ENCODE measurements at regions not wholly inside any gene's neighbourhood (a gene's known extent, or its start where the extent isn't known, plus 50 kb on each side); places are given as distances from the start of the nearest gene placed in this dataset.

DNA sequence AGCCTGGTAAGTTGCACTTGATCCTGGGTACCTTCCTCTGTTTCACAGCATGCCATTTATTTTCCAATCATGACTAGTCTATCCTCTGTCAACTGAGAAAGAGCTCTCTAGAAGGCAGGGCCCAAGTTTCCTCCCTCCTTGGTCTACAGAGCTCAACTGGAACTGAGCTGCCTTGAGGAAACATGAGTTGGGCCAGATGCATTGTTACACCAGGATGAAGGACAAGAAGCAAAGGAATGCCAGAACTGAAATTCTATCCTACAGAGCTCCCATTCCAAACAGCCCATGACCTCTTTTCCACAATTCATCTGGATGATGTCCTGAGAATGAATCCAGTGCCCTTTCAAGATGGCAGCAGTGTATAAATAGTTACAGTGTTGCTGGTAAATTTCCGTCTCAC is 66.7 kb upstream of the E2F3 start:
- no peaks in the 10 kb centered on the region for H3K9me3 ChIP-seq (ENCODE audit: control insufficient read depth in 1 of 2, insufficient read depth in 1 of 2, low read depth in 1 of 2, low read length in 2 of 2)
- no peaks in the 10 kb centered on the region for H3K79me2 ChIP-seq (ENCODE audit: insufficient read depth, low read length)
- no peaks in the 10 kb centered on the region for H3K27me3 ChIP-seq (ENCODE audit: insufficient read depth, low read length)
- H3K36me3 ChIP-seq (ENCODE audit: control insufficient read depth in 1 of 2, insufficient read depth in 2 of 2, low read length in 2 of 2), result no peaks in the 10 kb centered on the region
- H3K27ac ChIP-seq (ENCODE audit: low read depth, low read length), result no peak overlapping the region
- H3K4me2 ChIP-seq (ENCODE audit: low read length), result no peak overlapping the region
- no peak for DNase-seq (ENCODE audit: low read depth, low spot score)
- TF ChIP-seq FOSL1 (IDR thresholded peaks at IDR 0.05; ENCODE audit: low read depth), result no peak
- TF ChIP-seq CEBPB (IDR thresholded peaks at IDR 0.05; ENCODE audit: low read depth), result no peak
- TF ChIP-seq, protein P1, sequence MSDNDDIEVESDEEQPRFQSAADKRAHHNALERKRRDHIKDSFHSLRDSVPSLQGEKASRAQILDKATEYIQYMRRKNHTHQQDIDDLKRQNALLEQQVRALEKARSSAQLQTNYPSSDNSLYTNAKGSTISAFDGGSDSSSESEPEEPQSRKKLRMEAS (IDR thresholded peaks at IDR 0.05), result no peak
- TF ChIP-seq ZFX (IDR thresholded peaks at IDR 0.05), result no peak
- no peak for TF ChIP-seq TCF7L2 (IDR thresholded peaks at IDR 0.05; ENCODE audit: borderline replicate concordance, extremely low read depth, insufficient read depth, insufficient read length)
- TF ChIP-seq, protein P2, sequence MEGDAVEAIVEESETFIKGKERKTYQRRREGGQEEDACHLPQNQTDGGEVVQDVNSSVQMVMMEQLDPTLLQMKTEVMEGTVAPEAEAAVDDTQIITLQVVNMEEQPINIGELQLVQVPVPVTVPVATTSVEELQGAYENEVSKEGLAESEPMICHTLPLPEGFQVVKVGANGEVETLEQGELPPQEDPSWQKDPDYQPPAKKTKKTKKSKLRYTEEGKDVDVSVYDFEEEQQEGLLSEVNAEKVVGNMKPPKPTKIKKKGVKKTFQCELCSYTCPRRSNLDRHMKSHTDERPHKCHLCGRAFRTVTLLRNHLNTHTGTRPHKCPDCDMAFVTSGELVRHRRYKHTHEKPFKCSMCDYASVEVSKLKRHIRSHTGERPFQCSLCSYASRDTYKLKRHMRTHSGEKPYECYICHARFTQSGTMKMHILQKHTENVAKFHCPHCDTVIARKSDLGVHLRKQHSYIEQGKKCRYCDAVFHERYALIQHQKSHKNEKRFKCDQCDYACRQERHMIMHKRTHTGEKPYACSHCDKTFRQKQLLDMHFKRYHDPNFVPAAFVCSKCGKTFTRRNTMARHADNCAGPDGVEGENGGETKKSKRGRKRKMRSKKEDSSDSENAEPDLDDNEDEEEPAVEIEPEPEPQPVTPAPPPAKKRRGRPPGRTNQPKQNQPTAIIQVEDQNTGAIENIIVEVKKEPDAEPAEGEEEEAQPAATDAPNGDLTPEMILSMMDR (IDR thresholded peaks at IDR 0.05 in 2 of 3, conservative IDR thresholded peaks at IDR 0.05 in 1 of 3; ENCODE audit: borderline replicate concordance in 1 of 3, insufficient read depth in 1 of 3, low read depth in 2 of 3, low read length in 2 of 3), result no peak
- TF ChIP-seq SIN3A (IDR thresholded peaks at IDR 0.05; ENCODE audit: low read depth), result no peak
- TF ChIP-seq YY1 (IDR thresholded peaks at IDR 0.05; ENCODE audit: extremely low read depth, insufficient replicate concordance, low read depth, low read length), result no peak
- TF ChIP-seq JUND (IDR thresholded peaks at IDR 0.05), result no peak
- ATAC-seq, result no peak
- no peak overlapping the region for H3K4me3 ChIP-seq (replicated peaks in 1 of 2; ENCODE audit: low read depth in 1 of 2, low read length in 2 of 2)
- intact Hi-C loops (cut with micrococcal nuclease), result no loop called here
- H3K9me2 ChIP-seq (ENCODE audit: insufficient read depth), result no peaks in the 10 kb centered on the region
- ChIA-PET CTCF (no interaction called here), POLR2A (no interaction called here), RAD21 (ENCODE audit: low non-redundant PET in 1 of 2, low total read pairs in 2 of 2, uncharacterized antibody in 2 of 2, unreplicated experiment in 2 of 2) (no interaction called here)
- BruUV-seq (replicated peaks), result no TSS peak
- no peaks in the 10 kb centered on the region for H3K4me1 ChIP-seq (ENCODE audit: control insufficient read depth in 1 of 2, insufficient read depth in 2 of 2, low read length in 2 of 2)
- H3K9ac ChIP-seq (ENCODE audit: low read length), result no peak overlapping the region
- no peak overlapping the region for H2AFZ ChIP-seq (ENCODE audit: low read depth, low read length, poor library complexity, severe bottlenecking)
- no peaks in the 10 kb centered on the region for H4K20me1 ChIP-seq (ENCODE audit: insufficient read depth)

DNA sequence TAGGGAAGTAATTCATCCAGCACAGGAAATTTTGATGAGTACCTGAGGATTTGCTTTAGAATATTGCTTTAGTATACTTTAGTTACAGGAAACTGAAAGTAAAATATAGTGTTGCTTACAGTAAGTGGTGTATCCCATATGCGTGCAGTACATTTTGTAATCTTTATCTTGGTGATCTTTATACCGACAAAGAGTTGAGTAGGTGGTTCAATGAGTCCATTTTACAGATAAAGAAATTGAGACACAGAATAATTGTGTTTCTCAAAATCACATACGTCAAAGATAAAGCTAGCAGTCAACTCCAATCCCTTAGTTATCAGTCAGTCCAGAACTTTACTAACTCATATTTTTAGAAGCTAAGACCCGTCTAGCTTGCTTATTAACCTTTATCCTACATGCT is 65.8 kb upstream of the E2F3 start:
- Histone ChIP-seq H3K9me3 (ENCODE audit: control insufficient read depth in 1 of 2, insufficient read depth in 1 of 2, low read depth in 1 of 2, low read length in 2 of 2) (no peaks in the 10 kb centered on the region), H2AFZ (ENCODE audit: low read depth, low read length, poor library complexity, severe bottlenecking) (no peak overlapping the region), H3K4me2 (ENCODE audit: low read length) (no peak overlapping the region), H3K4me1 (ENCODE audit: control insufficient read depth in 1 of 2, insufficient read depth in 2 of 2, low read length in 2 of 2) (no peaks in the 10 kb centered on the region), H3K79me2 (ENCODE audit: insufficient read depth, low read length) (no peaks in the 10 kb centered on the region), H3K27me3 (ENCODE audit: insufficient read depth, low read length) (no peaks in the 10 kb centered on the region), H4K20me1 (ENCODE audit: insufficient read depth) (no peaks in the 10 kb centered on the region), H3K9me2 (ENCODE audit: insufficient read depth) (no peaks in the 10 kb centered on the region), H3K36me3 (ENCODE audit: control insufficient read depth in 1 of 2, insufficient read depth in 2 of 2, low read length in 2 of 2) (no peaks in the 10 kb centered on the region), H3K27ac (ENCODE audit: low read depth, low read length) (no peak overlapping the region), H3K4me3 (replicated peaks in 1 of 2; ENCODE audit: low read depth in 1 of 2, low read length in 2 of 2) (no peak overlapping the region), H3K9ac (ENCODE audit: low read length) (no peak overlapping the region)
- DNase-seq (ENCODE audit: low read depth, low spot score) (no peak), ATAC-seq (no peak)
- CTCF ChIA-PET, result no interaction called here
- RAD21 ChIA-PET (ENCODE audit: low non-redundant PET in 1 of 2, low total read pairs in 2 of 2, uncharacterized antibody in 2 of 2, unreplicated experiment in 2 of 2), result no interaction called here
- intact Hi-C loops (cut with micrococcal nuclease), result no loop called here
- no TSS peak for BruUV-seq (replicated peaks)
- POLR2A ChIA-PET, result no interaction called here
- TF ChIP-seq TCF7L2 (IDR thresholded peaks at IDR 0.05; ENCODE audit: borderline replicate concordance, extremely low read depth, insufficient read depth, insufficient read length) (no peak), ZFX (IDR thresholded peaks at IDR 0.05) (no peak), RAD21 (IDR thresholded peaks at IDR 0.05; ENCODE audit: low read depth) (no peak), ELF1 (IDR thresholded peaks at IDR 0.05; ENCODE audit: borderline replicate concordance, low read depth) (no peak), JUND (IDR thresholded peaks at IDR 0.05) (no peak), SIN3A (IDR thresholded peaks at IDR 0.05; ENCODE audit: low read depth) (no peak), POLR2AphosphoS5 (IDR thresholded peaks at IDR 0.05; ENCODE audit: low read depth, low read length) (no peak), EZH2phosphoT487 (IDR thresholded peaks at IDR 0.05; ENCODE audit: borderline replicate concordance) (no peak), SRF (IDR thresholded peaks at IDR 0.05; ENCODE audit: low read depth) (no peak)
- TF ChIP-seq, protein P2 (IDR thresholded peaks at IDR 0.05 in 2 of 3, conservative IDR thresholded peaks at IDR 0.05 in 1 of 3; ENCODE audit: borderline replicate concordance in 1 of 3, insufficient read depth in 1 of 3, low read depth in 2 of 3, low read length in 2 of 3), result no peak
